ENCODE measurements at regions not wholly inside any gene's neighbourhood (a gene's known extent, or its start where the extent isn't known, plus 50 kb on each side); places are given as distances from the start of the nearest gene placed in this dataset.

DNA sequence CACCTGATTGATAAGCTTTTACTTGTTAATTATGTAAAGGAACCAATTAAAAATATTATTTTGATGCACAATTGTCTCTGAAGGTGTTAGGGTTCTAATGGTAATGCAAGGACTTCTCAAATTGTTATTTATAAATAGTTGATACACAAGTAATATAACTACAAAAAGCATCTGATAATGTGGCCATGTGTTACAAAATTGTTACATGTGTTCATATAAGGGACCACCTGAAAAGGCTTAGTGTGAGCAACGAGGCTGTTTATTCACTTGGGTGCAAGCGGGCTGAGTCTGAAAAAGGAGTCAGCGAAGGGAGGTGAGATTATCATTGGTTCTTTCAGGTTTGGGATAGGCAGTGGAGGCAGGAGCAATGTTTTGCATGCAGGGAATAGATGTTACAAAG lies 421.9 kb upstream of the CADM2 start:
- Histone ChIP-seq H3K79me1 (ENCODE audit: low read depth, low read length) (no peaks in the 10 kb centered on the region), H2AFZ (ENCODE audit: low read length) (no peak overlapping the region), H3K56ac (replicated peaks; ENCODE audit: insufficient read length, low read depth, low read length) (no peak overlapping the region), H3K9me3 (ENCODE audit: insufficient read depth in 2 of 2, low read depth in 1 of 2, low read length in 1 of 2) (peaks cover 7 to 8% of the 10 kb centered on the region in 2 experiments; a peak in 2 of 4 replicates), H4K20me1 (replicated peaks in 1 of 2; ENCODE audit: control insufficient read depth in 1 of 2, insufficient read depth in 2 of 2, low read length in 2 of 2) (no peaks in the 10 kb centered on the region), H3K23ac (ENCODE audit: insufficient read length) (no peak overlapping the region), H3K9ac (replicated peaks in 1 of 4; ENCODE audit: extremely low read depth in 1 of 4, low read depth in 3 of 4, low read length in 3 of 4) (no peak overlapping the region), H2BK5ac (ENCODE audit: low read depth, low read length) (no peak overlapping the region), H3K36me3 (ENCODE audit: control insufficient read depth in 2 of 4, insufficient read depth in 4 of 4, low read length in 3 of 4) (no peaks in the 10 kb centered on the region), H3K18ac (ENCODE audit: extremely low read depth, low read length) (no peak overlapping the region), H2BK15ac (ENCODE audit: low read length) (no peak overlapping the region), H3K4ac (replicated peaks; ENCODE audit: insufficient read length, low read depth, low read length) (no peak overlapping the region), H2BK12ac (ENCODE audit: low read depth, low read length) (no peak overlapping the region), H3K27me3 (replicated peaks in 1 of 4; ENCODE audit: control insufficient read depth in 3 of 4, extremely low read depth in 1 of 4, insufficient read depth in 3 of 4, low read length in 3 of 4) (no peaks in the 10 kb centered on the region), H3K4me1 (replicated peaks in 1 of 4; ENCODE audit: control insufficient read depth in 3 of 4, insufficient read depth in 4 of 4, low read length in 3 of 4) (no peaks in the 10 kb centered on the region), H3K23me2 (ENCODE audit: low read depth, low read length) (no peaks in the 10 kb centered on the region), H2BK20ac (ENCODE audit: low read length) (no peak overlapping the region), H3K27ac (ENCODE audit: low read depth, low read length) (no peak overlapping the region), H4K8ac (ENCODE audit: extremely low read depth, insufficient read depth, low read length) (no peak overlapping the region), H3K4me3 (ENCODE audit: extremely low read depth in 1 of 4, insufficient read depth in 2 of 4, low read depth in 3 of 4, low read length in 4 of 4) (no peak overlapping the region), H2BK120ac (replicated peaks; ENCODE audit: low read depth, low read length) (no peak overlapping the region), H4K5ac (ENCODE audit: insufficient read length, low read depth, low read length) (no peak overlapping the region), H2AK5ac (ENCODE audit: low read depth, low read length) (no peak overlapping the region), H3K79me2 (ENCODE audit: control insufficient read depth in 1 of 2, insufficient read depth in 2 of 2, low read length in 2 of 2) (no peaks in the 10 kb centered on the region), H4K91ac (replicated peaks; ENCODE audit: insufficient read length, low read length) (no peak overlapping the region), H3K4me2 (ENCODE audit: insufficient read depth in 1 of 2, low read depth in 2 of 2, low read length in 2 of 2) (no peak overlapping the region), H3K14ac (ENCODE audit: insufficient read length) (no peak overlapping the region)
- no peak for FAIRE-seq
- 92% methylated on average over 3 of the region's 3 CpGs; no CpG with 5 or more reads in 1 of the 2 experiments for WGBS, 2 experiments (ENCODE audit: extremely low coverage in 1 of 2, insufficient coverage in 1 of 2, insufficient read length in 1 of 2, insufficient replicate concordance in 2 of 2, low coverage in 1 of 2, low lambda C conversion rate in 2 of 2, missing lambda C conversion rate in 1 of 2)
- no peak for DNase-seq (ENCODE audit: low read depth in 1 of 2, low spot score in 2 of 2)
- CTCF ChIA-PET (ENCODE audit: partially characterized antibody): interaction anchor here (1.9 kb wide), 1 partner anchor 11 kb away, joined by 10 read pairs; no protein-coding TSS in a partner anchor
- POLR2A ChIA-PET (ENCODE audit: partially characterized antibody): no interaction called here
- TF ChIP-seq SUZ12 (IDR thresholded peaks at IDR 0.05; ENCODE audit: low read length): no peak
- TF ChIP-seq NRF1 (IDR thresholded peaks at IDR 0.05; ENCODE audit: low read depth, low read length): no peak
- TF ChIP-seq, protein P1, sequence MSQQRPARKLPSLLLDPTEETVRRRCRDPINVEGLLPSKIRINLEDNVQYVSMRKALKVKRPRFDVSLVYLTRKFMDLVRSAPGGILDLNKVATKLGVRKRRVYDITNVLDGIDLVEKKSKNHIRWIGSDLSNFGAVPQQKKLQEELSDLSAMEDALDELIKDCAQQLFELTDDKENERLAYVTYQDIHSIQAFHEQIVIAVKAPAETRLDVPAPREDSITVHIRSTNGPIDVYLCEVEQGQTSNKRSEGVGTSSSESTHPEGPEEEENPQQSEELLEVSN (IDR thresholded peaks at IDR 0.05): no peak
- TF ChIP-seq SP2 (IDR thresholded peaks at IDR 0.05; ENCODE audit: low read length): no peak
- no peak for TF ChIP-seq CBX5 (IDR thresholded peaks at IDR 0.05; ENCODE audit: low read depth, low read length)
- TF ChIP-seq, protein P2, sequence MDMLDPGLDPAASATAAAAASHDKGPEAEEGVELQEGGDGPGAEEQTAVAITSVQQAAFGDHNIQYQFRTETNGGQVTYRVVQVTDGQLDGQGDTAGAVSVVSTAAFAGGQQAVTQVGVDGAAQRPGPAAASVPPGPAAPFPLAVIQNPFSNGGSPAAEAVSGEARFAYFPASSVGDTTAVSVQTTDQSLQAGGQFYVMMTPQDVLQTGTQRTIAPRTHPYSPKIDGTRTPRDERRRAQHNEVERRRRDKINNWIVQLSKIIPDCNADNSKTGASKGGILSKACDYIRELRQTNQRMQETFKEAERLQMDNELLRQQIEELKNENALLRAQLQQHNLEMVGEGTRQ (IDR thresholded peaks at IDR 0.05; ENCODE audit: low read length): no peak
- no peak for TF ChIP-seq POU5F1 (IDR thresholded peaks at IDR 0.05; ENCODE audit: low read depth, low read length)
- TF ChIP-seq SIN3A (conservative IDR thresholded peaks at IDR 0.05 in 1 of 2, IDR thresholded peaks at IDR 0.05 in 1 of 2; ENCODE audit: low read depth in 1 of 2, low read length in 2 of 2): no peak
- TF ChIP-seq SAP30 (IDR thresholded peaks at IDR 0.05; ENCODE audit: insufficient read depth, insufficient replicate concordance, low read length): no peak
- no peak for TF ChIP-seq TAF1 (IDR thresholded peaks at IDR 0.05; ENCODE audit: low read depth, low read length)
- no peak for TF ChIP-seq TBP (IDR thresholded peaks at IDR 0.05; ENCODE audit: low read depth, low read length)
- TF ChIP-seq EZH2 (IDR thresholded peaks at IDR 0.05; ENCODE audit: low read depth, low read length, severe bottlenecking): no peak
- TF ChIP-seq CTBP2 (IDR thresholded peaks at IDR 0.05; ENCODE audit: borderline replicate concordance, insufficient read depth, insufficient read length, low read length): no peak
